ENCODE measurements at regions not wholly inside any gene's neighbourhood (a gene's known extent, or its start where the extent isn't known, plus 50 kb on each side); places are given as distances from the start of the nearest gene placed in this dataset.

DNA sequence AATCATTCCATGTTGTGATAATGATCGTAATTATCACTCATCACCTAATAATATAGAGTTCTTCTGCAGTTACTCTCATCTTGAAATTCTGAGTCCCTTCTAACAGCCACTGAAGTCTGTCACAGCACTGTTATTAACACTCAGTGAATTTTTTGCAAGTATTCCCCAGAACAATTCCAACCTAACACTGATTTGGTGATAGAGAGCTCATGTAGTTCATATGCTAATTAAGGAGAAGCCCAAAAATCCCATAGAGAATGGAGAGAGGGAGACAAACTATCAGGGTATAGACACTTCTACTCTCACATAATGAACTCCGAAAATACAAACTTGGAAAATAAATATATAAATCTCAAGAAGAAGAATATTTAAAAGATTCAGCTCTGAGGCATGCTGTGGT lies 1253.4 kb upstream of the NXPH2 start:
- Mint-ChIP-seq H3K4me3 (no peak overlapping the region), H3K27me3 (no peaks in the 10 kb centered on the region), H3K4me1 (no peaks in the 10 kb centered on the region), H3K9me3 (peaks cover 12% of the 10 kb centered on the region), H3K36me3 (ENCODE audit: low read depth) (no peaks in the 10 kb centered on the region), H3K27ac (no peak overlapping the region)
- CTCF ChIA-PET: no interaction called here
- POLR2A ChIA-PET: no interaction called here
- no peak for DNase-seq

- Mint-ChIP-seq H3K27ac (no peak overlapping the region), H3K36me3 (ENCODE audit: low read depth) (no peaks in the 10 kb centered on the region), H3K9me3 (peaks cover 10% of the 10 kb centered on the region), H3K4me1 (no peaks in the 10 kb centered on the region), H3K4me3 (no peak overlapping the region), H3K27me3 (no peaks in the 10 kb centered on the region)
- POLR2A ChIA-PET: no interaction called here
- DNase-seq: no peak
- CTCF ChIA-PET: no interaction called here
These were observed 1247.8 kb upstream of the NXPH2 start for GRCh38 chr2:140027966-140028365.

DNA sequence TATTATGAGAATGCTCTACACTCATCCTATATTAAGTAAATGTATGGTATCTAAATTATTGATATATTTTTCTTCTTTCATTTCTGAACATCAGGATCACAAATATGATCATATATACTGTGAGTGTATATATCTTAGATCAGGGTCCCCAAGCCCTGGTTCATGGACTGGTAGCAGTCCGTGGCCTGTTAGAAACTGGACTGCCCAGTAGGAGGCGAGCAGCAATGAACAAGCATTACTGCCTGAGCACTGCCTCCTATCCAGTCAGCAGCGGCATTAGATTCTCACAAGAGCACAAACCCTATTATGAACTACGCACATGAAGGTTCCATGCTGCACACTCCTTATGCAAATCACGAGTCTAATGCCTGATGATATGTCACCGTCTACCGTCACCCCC lies 1247.1 kb upstream of the NXPH2 start:
- Mint-ChIP-seq H3K27ac (no peak overlapping the region), H3K4me1 (no peaks in the 10 kb centered on the region), H3K4me3 (no peak overlapping the region), H3K36me3 (ENCODE audit: low read depth) (no peaks in the 10 kb centered on the region), H3K27me3 (no peaks in the 10 kb centered on the region), H3K9me3 (peaks cover 11% of the 10 kb centered on the region)
- no peak for DNase-seq
- POLR2A ChIA-PET: no interaction called here
- CTCF ChIA-PET: no interaction called here

- Mint-ChIP-seq H3K27me3 (no peaks in the 10 kb centered on the region), H3K27ac (no peak overlapping the region), H3K4me3 (no peak overlapping the region), H3K4me1 (no peaks in the 10 kb centered on the region), H3K36me3 (ENCODE audit: low read depth) (no peaks in the 10 kb centered on the region), H3K9me3 (peaks cover 11% of the 10 kb centered on the region)
- DNase-seq: no peak
- ChIA-PET CTCF (no interaction called here), POLR2A (no interaction called here)
These were observed 1243.1 kb upstream of the NXPH2 start for GRCh38 chr2:140023291-140023690.

DNA sequence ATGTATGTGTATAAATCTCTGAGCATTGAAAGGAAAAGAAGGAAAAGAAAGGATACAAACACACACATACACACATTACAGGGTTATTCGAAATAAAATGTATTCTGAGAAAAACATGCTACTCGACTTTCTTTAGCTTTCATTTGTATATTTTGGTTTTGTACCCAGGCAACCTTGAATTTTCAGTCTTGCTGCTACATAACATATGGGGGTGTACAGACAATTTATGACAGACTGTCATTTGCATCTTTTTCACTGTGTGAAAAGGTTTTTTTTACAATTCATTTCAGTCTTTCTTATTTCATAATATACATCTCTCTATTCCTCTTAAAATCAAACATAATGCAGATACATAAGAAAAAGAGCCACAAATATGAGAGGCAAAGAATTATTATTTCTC lies 1238.4 kb upstream of the NXPH2 start:
- Mint-ChIP-seq H3K4me1 (no peaks in the 10 kb centered on the region), H3K4me3 (no peak overlapping the region), H3K36me3 (ENCODE audit: low read depth) (no peaks in the 10 kb centered on the region), H3K27ac (no peak overlapping the region), H3K27me3 (no peaks in the 10 kb centered on the region), H3K9me3 (peaks cover 4% of the 10 kb centered on the region)
- ChIA-PET POLR2A (no interaction called here), CTCF (no interaction called here)
- no peak for DNase-seq

DNA sequence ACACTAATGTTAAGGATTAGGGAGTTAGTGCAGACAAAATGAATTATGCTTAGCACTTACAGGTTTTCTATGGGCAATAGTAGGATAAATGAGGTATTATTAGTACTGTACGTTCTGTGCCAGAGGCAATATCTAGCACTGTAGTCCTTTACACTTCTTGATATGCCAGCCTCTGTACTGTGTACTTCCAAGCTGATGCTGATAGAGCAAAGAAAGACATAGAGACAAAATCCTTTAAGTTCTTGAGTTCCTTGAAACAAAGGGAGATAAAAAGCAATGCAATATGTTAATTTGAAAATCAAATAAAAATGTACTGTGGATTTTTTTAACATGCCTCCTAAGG lies 1234.0 kb upstream of the NXPH2 start:
- H3K27me3 Mint-ChIP-seq: no peaks in the 10 kb centered on the region
- H3K4me3 Mint-ChIP-seq: no peak overlapping the region
- CTCF ChIA-PET: no interaction called here
- no peak overlapping the region for H3K27ac Mint-ChIP-seq
- H3K36me3 Mint-ChIP-seq (ENCODE audit: low read depth): no peaks in the 10 kb centered on the region
- H3K9me3 Mint-ChIP-seq: peaks cover 8% of the 10 kb centered on the region
- no peaks in the 10 kb centered on the region for H3K4me1 Mint-ChIP-seq
- POLR2A ChIA-PET: no interaction called here
- DNase-seq: no peak

- ChIA-PET CTCF (no interaction called here), POLR2A (no interaction called here)
- no peak overlapping the region for H3K27ac Mint-ChIP-seq
- no peak for DNase-seq
- H3K4me1 Mint-ChIP-seq: no peaks in the 10 kb centered on the region
- H3K36me3 Mint-ChIP-seq (ENCODE audit: low read depth): no peaks in the 10 kb centered on the region
- H3K9me3 Mint-ChIP-seq: peaks cover 9% of the 10 kb centered on the region
- no peak overlapping the region for H3K4me3 Mint-ChIP-seq
- H3K27me3 Mint-ChIP-seq: no peaks in the 10 kb centered on the region
These were observed 1233.5 kb upstream of the NXPH2 start for GRCh38 chr2:140013545-140014203.

GRCh38 chr2:140011287-140011686 lies 1231.1 kb upstream of the NXPH2 start:
- POLR2A ChIA-PET: no interaction called here
- DNase-seq: no peak
- H3K9me3 Mint-ChIP-seq: peaks cover 11% of the 10 kb centered on the region
- no peaks in the 10 kb centered on the region for H3K36me3 Mint-ChIP-seq (ENCODE audit: low read depth)
- CTCF ChIA-PET: no interaction called here
- H3K27ac Mint-ChIP-seq: no peak overlapping the region
- H3K4me1 Mint-ChIP-seq: no peaks in the 10 kb centered on the region
- no peak overlapping the region for H3K4me3 Mint-ChIP-seq
- H3K27me3 Mint-ChIP-seq: no peaks in the 10 kb centered on the region

DNA sequence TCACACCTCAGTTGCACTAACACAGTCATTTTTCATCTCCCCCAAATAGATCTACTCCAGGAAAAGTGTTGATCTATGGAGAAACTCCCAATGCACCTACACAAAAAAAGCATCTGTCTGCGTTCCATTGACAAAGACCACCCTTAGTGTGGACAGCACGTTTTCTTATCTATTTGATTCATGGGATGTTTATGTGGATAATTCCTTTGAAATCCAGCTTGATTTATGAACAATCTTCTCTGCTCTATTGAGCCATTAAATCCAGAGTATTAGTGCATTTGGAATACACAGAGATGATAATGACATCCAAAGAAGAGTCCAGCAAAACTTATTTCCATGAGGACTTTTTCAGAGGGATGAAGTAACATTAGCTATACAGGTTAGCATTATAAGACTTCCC lies 1221.9 kb upstream of the NXPH2 start:
- Mint-ChIP-seq H3K36me3 (ENCODE audit: low read depth) (no peaks in the 10 kb centered on the region), H3K27ac (no peak overlapping the region), H3K4me1 (no peaks in the 10 kb centered on the region), H3K27me3 (no peaks in the 10 kb centered on the region), H3K9me3 (peaks cover 3% of the 10 kb centered on the region), H3K4me3 (no peak overlapping the region)
- ChIA-PET POLR2A (no interaction called here), CTCF (no interaction called here)
- DNase-seq: no peak

GRCh38 chr2:139992711-139993345 lies 1212.6 kb upstream of the NXPH2 start:
- H3K36me3 Mint-ChIP-seq (ENCODE audit: low read depth): no peaks in the 10 kb centered on the region
- no peak overlapping the region for H3K4me3 Mint-ChIP-seq
- no peak overlapping the region for H3K27ac Mint-ChIP-seq
- peaks cover 13% of the 10 kb centered on the region for H3K9me3 Mint-ChIP-seq
- no peak for DNase-seq
- ChIA-PET POLR2A (no interaction called here), CTCF (no interaction called here)
- no peaks in the 10 kb centered on the region for H3K4me1 Mint-ChIP-seq
- no peaks in the 10 kb centered on the region for H3K27me3 Mint-ChIP-seq

DNA sequence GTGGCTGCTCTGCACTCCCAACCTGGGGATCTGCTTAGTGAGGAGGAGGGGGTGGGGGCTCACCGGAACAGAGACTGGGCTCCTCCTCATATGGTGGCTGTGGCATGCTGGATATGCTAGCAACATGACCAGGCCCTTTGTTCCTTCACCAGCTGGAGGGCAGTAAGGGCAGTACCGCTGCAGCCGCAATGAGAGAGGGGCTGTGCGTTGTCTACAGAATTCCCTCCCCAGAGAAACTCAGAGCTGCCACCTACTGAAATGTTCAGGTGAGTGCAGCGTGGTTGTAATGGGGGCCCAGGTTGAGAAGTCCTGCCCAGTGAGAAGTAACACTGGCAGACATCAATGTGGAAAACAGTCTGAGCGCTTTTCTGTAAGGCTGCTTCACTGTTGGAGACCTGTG lies 1211.9 kb upstream of the NXPH2 start:
- ChIA-PET POLR2A (no interaction called here), CTCF (no interaction called here)
- H3K27ac Mint-ChIP-seq: no peak overlapping the region
- H3K36me3 Mint-ChIP-seq (ENCODE audit: low read depth): no peaks in the 10 kb centered on the region
- H3K4me1 Mint-ChIP-seq: no peaks in the 10 kb centered on the region
- H3K9me3 Mint-ChIP-seq: peaks cover 18% of the 10 kb centered on the region
- no peaks in the 10 kb centered on the region for H3K27me3 Mint-ChIP-seq
- no peak overlapping the region for H3K4me3 Mint-ChIP-seq
- no peak for DNase-seq

DNA sequence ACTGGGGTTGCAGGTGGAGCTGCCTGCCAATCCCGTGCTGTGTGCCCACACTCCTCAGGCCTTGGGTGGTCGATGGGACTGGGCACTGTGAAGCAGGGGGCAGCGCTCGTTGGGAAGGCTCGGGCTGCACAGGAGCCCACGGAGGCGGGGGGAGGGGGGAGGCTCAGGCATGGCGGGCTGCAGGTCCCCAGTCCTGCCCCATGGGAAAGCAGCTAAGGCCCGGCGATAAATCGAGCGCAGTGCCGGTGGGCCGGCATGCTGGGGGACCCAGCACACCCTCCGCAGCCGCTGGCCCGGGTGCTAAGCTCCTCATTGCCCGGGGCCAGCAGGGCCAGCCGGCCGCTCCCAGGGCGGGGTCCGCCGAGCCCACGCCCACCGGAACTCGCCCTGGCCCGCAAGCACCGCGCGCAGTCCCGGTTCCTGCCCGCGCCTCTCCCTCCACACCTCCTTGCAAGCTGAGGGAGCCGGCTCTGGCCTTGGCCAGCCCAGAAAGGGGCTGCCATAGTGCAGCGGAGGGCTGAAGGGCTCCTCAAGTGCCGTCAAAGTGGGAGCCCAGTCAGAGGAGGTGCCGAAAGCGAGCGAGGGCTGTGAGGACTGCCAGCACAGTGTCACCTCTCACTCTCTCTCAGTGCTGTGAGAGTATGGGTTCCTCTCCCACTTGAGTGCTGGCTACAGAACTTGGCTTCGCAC lies 1210.6 kb upstream of the NXPH2 start:
- no peak overlapping the region for H3K27ac Mint-ChIP-seq
- POLR2A ChIA-PET: no interaction called here
- CTCF ChIA-PET: no interaction called here
- no peak overlapping the region for H3K4me3 Mint-ChIP-seq
- DNase-seq: no peak
- H3K36me3 Mint-ChIP-seq (ENCODE audit: low read depth): no peaks in the 10 kb centered on the region
- H3K9me3 Mint-ChIP-seq: peaks cover 19% of the 10 kb centered on the region
- no peaks in the 10 kb centered on the region for H3K4me1 Mint-ChIP-seq
- H3K27me3 Mint-ChIP-seq: no peaks in the 10 kb centered on the region

GRCh38 chr2:139969323-139969722 lies 1189.1 kb upstream of the NXPH2 start:
- Mint-ChIP-seq H3K9me3 (peaks cover 17% of the 10 kb centered on the region), H3K4me3 (no peak overlapping the region), H3K27ac (no peak overlapping the region), H3K27me3 (no peaks in the 10 kb centered on the region), H3K4me1 (no peaks in the 10 kb centered on the region), H3K36me3 (ENCODE audit: low read depth) (no peaks in the 10 kb centered on the region)
- CTCF ChIA-PET: no interaction called here
- POLR2A ChIA-PET: no interaction called here
- DNase-seq: no peak

GRCh38 chr2:139968588-139968987 lies 1188.4 kb upstream of the NXPH2 start:
- no peak for DNase-seq
- Mint-ChIP-seq H3K36me3 (ENCODE audit: low read depth) (no peaks in the 10 kb centered on the region), H3K9me3 (peaks cover 16% of the 10 kb centered on the region), H3K27me3 (no peaks in the 10 kb centered on the region), H3K4me3 (no peak overlapping the region), H3K27ac (no peak overlapping the region), H3K4me1 (no peaks in the 10 kb centered on the region)
- ChIA-PET CTCF (no interaction called here), POLR2A (no interaction called here)

All from activated CD4-positive, alpha-beta memory T cell treated with anti-CD3 and anti-CD28 coated beads, Interleukin-2, amount 10 ng/mL, durations not matched to agents 7 days and 5 days (primary cell).